HCT116 (cell line): ENCODE measurements at regions not wholly inside any gene's neighbourhood (a gene's known extent, or its start where the extent isn't known, plus 50 kb on each side); places are given as distances from the start of the nearest gene placed in this dataset.

Experiments
- ATAC-seq: fragments of 200-7000 bp; cut with Tn5 transposase; 2 replicates; pipeline ENCODE4 v1.9.1; 2020; ENCODE audit warnings: mild to moderate bottlenecking, moderate library complexity
- BruUV-seq: library from RNA; stranded (reverse); fragments of 400-500 nt; replicated peaks from 2 replicates; lab custom pipeline; 2021; lab: Mats Ljungman, UMichigan
- CTCF ChIA-PET: fragments of 300-600 bp; sonication (Branson Sonifier 250); formaldehyde crosslinking; loops from one replicate; lab custom pipeline; 2021; ENCODE audit warnings: antibody characterized with exemption; lab: Charles Lee
- POLR2A ChIA-PET: fragments of 300-600, 350-600 bp; sonication (Branson Sonifier 250); formaldehyde crosslinking; loops from one replicate; lab custom pipeline; 2021; ENCODE audit warnings: antibody characterized with exemption; lab: Charles Lee
- RAD21 ChIA-PET, 2 experiments: fragments of 300-600 bp; sonication (Branson Sonifier 250); formaldehyde crosslinking; loops; one replicate each; lab custom pipeline; 2023; ENCODE audit warnings: low total read pairs in 2 of 2; ENCODE audit not compliant: uncharacterized antibody in 2 of 2, unreplicated experiment in 2 of 2, low non-redundant PET in 1 of 2; lab: Charles Lee
- DNase-seq: peaks from one replicate; pipeline ENCODE4 v3.0.0-alpha.2; 2010; ENCODE audit warnings: low read depth, low spot score
- H2AFZ ChIP-seq: fragments of 200-600 bp; shearing (Covaris generic), sonication (generic); 2 replicates; pipeline ENCODE4 v1.6.1; 2017; ENCODE audit warnings: low read depth, mixed run types, mixed read lengths, antibody characterized with exemption, low read length; ENCODE audit not compliant: poor library complexity, severe bottlenecking
- H3K27ac ChIP-seq: 2 replicates; pipeline ENCODE4 v1.5.1; 2012; ENCODE audit warnings: low read depth, low read length
- H3K27me3 ChIP-seq: fragments of 200-600 bp; sonication (generic); 2 replicates; pipeline ENCODE4 v1.6.1; 2016; ENCODE audit warnings: mixed run types, low read length, mixed read lengths; ENCODE audit not compliant: insufficient read depth
- H3K36me3 ChIP-seq, 2 experiments: fragments of 200-500 bp in 1 of 2; fragments of 200-600 bp in 1 of 2; sonication (Bioruptor generic) in 1 of 2; sonication (generic) in 1 of 2; 2 replicates each; pipeline versions ENCODE4 v1.5.1 to v1.6.1; 2014 to 2016; ENCODE audit warnings: low read length in 2 of 2, inconsistent platforms in 1 of 2, mixed read lengths in 1 of 2, mixed run types in 1 of 2; ENCODE audit not compliant: insufficient read depth in 2 of 2, control insufficient read depth in 1 of 2
- H3K4me1 ChIP-seq, 2 experiments: fragments of 200-600 bp in 1 of 2; sonication (generic) in 1 of 2; 2 replicates each; pipeline versions ENCODE4 v1.5.1 to v1.6.1; 2012 to 2017; ENCODE audit warnings: low read length in 2 of 2, inconsistent platforms in 1 of 2, mild to moderate bottlenecking in 1 of 2, mixed read lengths in 1 of 2, mixed run types in 1 of 2, moderate library complexity in 1 of 2; ENCODE audit not compliant: insufficient read depth in 2 of 2, control insufficient read depth in 1 of 2
- H3K4me2 ChIP-seq: fragments of 200-600 bp; sonication (generic); 2 replicates; pipeline ENCODE4 v1.6.1; 2017; ENCODE audit warnings: mixed run types, low read length, mixed read lengths
- H3K4me3 ChIP-seq, 2 experiments: fragments of 200-600 bp in 1 of 2; sonication (generic) in 1 of 2; replicated peaks in 1 of 2; 2 replicates each; pipeline ENCODE4 v1.5.1; 2011 to 2016; ENCODE audit warnings: low read length in 2 of 2, control low read depth in 1 of 2, low read depth in 1 of 2, mild to moderate bottlenecking in 1 of 2, mixed read lengths in 1 of 2, mixed run types in 1 of 2
- H3K79me2 ChIP-seq: fragments of 200-600 bp; sonication (generic); 2 replicates; pipeline ENCODE4 v1.6.1; 2017; ENCODE audit warnings: mild to moderate bottlenecking, mixed run types, low read length, moderate library complexity, mixed read lengths; ENCODE audit not compliant: insufficient read depth
- H3K9ac ChIP-seq: fragments of 200-600 bp; sonication (generic); 2 replicates; pipeline ENCODE4 v1.6.1; 2016; ENCODE audit warnings: low read length, mixed read lengths
- H3K9me2 ChIP-seq: fragments of 200-600 bp; sonication (generic), shearing (Covaris generic); 2 replicates; pipeline ENCODE4 v1.6.1; 2017; ENCODE audit warnings: mixed run types, mild to moderate bottlenecking, moderate library complexity; ENCODE audit not compliant: insufficient read depth
- H3K9me3 ChIP-seq, 2 experiments: fragments of 200-500 bp in 1 of 2; fragments of 200-600 bp in 1 of 2; sonication (Bioruptor generic) in 1 of 2; sonication (generic) in 1 of 2; 2 replicates each; pipeline ENCODE4 v1.6.1; 2014 to 2017; ENCODE audit warnings: low read length in 2 of 2, mixed read lengths in 2 of 2, inconsistent platforms in 1 of 2, low read depth in 1 of 2, mild to moderate bottlenecking in 1 of 2, mixed run types in 1 of 2, moderate library complexity in 1 of 2; ENCODE audit not compliant: control insufficient read depth in 1 of 2, insufficient read depth in 1 of 2
- H4K20me1 ChIP-seq: fragments of 200-600 bp; sonication (generic), shearing (Covaris generic); 2 replicates; pipeline ENCODE4 v1.6.1; 2017; ENCODE audit warnings: mixed run types, mild to moderate bottlenecking, moderate library complexity; ENCODE audit not compliant: insufficient read depth
- ELF1 ChIP-seq: IDR thresholded peaks from 2 replicates; pipeline ENCODE4 v1.6.1; 2012; ENCODE audit warnings: low read depth, borderline replicate concordance
- EZH2phosphoT487 ChIP-seq: fragments of 200-600 bp; IDR thresholded peaks from 2 replicates; pipeline ENCODE4 v1.6.1; 2018; ENCODE audit warnings: antibody characterized with exemption, borderline replicate concordance
- FOSL1 ChIP-seq: IDR thresholded peaks from 2 replicates; pipeline ENCODE4 v1.6.1; 2012; ENCODE audit warnings: low read depth
- SP1 ChIP-seq: IDR thresholded peaks from 2 replicates; pipeline ENCODE4 v1.6.1; 2012; ENCODE audit warnings: low read depth
- YY1 ChIP-seq: IDR thresholded peaks from 2 replicates; pipeline ENCODE4 v1.6.1; 2011; ENCODE audit warnings: low read length, low read depth, moderate library complexity, mild to moderate bottlenecking; ENCODE audit not compliant: insufficient replicate concordance; ENCODE audit errors: extremely low read depth
- ZNF274 ChIP-seq: fragments of 200-500 bp; sonication (Bioruptor generic); IDR thresholded peaks from 2 replicates; pipeline ENCODE4 v1.6.1; 2014; ENCODE audit warnings: mild to moderate bottlenecking, low read depth, low read length, inconsistent platforms
- intact Hi-C: fragments of 100-400 bp; cut with micrococcal nuclease; formaldehyde crosslinking; loops from 2 replicates; pipeline ENCODE4 v1.10.0; 2022

- Histone ChIP-seq H2AFZ (no peak overlapping the region), H3K27me3 (peaks cover 23% of the 10 kb centered on the region; the same call in 1 of the 2 replicates), H3K4me2 (no peak overlapping the region), H3K4me3 (no peak overlapping the region), H4K20me1 (no peaks in the 10 kb centered on the region), H3K27ac (no peak overlapping the region), H3K36me3 (no peaks in the 10 kb centered on the region), H3K9me3 (no peaks in the 10 kb centered on the region), H3K4me1 (no peaks in the 10 kb centered on the region), H3K79me2 (no peaks in the 10 kb centered on the region), H3K9me2 (no peaks in the 10 kb centered on the region), H3K9ac (no peak overlapping the region)
- BruUV-seq: no TSS peak
- TF ChIP-seq SP1: no peak
- no peak for TF ChIP-seq FOSL1
- no peak for TF ChIP-seq ELF1
- ATAC-seq (no peak), DNase-seq (no peak)
- intact Hi-C loops: no loop called here
- RAD21 ChIA-PET: no interaction called here
- POLR2A ChIA-PET: no interaction called here
- CTCF ChIA-PET: interaction anchor here (1.5 kb wide), 1 partner anchor 32 kb away, joined by 3 read pairs; no protein-coding TSS in a partner anchor
Observed at GRCh38 chr21:32064281-32064910, 191.6 kb downstream of the HUNK start.

- DNase-seq: no peak
- no TSS peak for BruUV-seq
- no peak for TF ChIP-seq YY1
- TF ChIP-seq EZH2phosphoT487: no peak
- TF ChIP-seq ZNF274: no peak
- Histone ChIP-seq H3K4me2 (no peak overlapping the region), H4K20me1 (no peaks in the 10 kb centered on the region), H2AFZ (no peak overlapping the region), H3K9me2 (no peaks in the 10 kb centered on the region), H3K36me3 (no peaks in the 10 kb centered on the region), H3K9me3 (no peaks in the 10 kb centered on the region), H3K4me1 (no peaks in the 10 kb centered on the region), H3K9ac (no peak overlapping the region), H3K4me3 (no peak overlapping the region), H3K27ac (no peak overlapping the region), H3K79me2 (no peaks in the 10 kb centered on the region), H3K27me3 (peaks cover 23% of the 10 kb centered on the region; the same call in 1 of the 2 replicates)
- ATAC-seq: no peak
- intact Hi-C loops: no loop called here
- CTCF ChIA-PET: interaction anchor here (1.5 kb wide), 1 partner anchor 34 kb away, joined by 3 read pairs; no protein-coding TSS in a partner anchor
- POLR2A ChIA-PET: no interaction called here
- RAD21 ChIA-PET: no interaction called here
Observed at GRCh38 chr21:32062591-32063227, 189.9 kb downstream of the HUNK start.
